HEK293 (cell line): ENCODE measurements at regions not wholly inside any gene's neighbourhood (a gene's known extent, or its start where the extent isn't known, plus 50 kb on each side); places are given as distances from the start of the nearest gene placed in this dataset.
"Not testable (repeated sequence)": the region's sequence is repeated elsewhere in the genome, so short reads cannot be mapped to it uniquely, and the experiment has no call there.

Experiments
- CTCF ChIA-PET: fragments of 350-600 bp; formaldehyde crosslinking; extraction: SDS; loops from one replicate; lab custom pipeline; 2021; ENCODE audit warnings: antibody characterized with exemption; lab: Yijun Ruan, JAX
- POLR2A ChIA-PET: fragments of 300-600 bp; formaldehyde crosslinking; extraction: SDS; loops from one replicate; lab custom pipeline; 2020; ENCODE audit warnings: antibody characterized with exemption, inconsistent platforms; lab: Yijun Ruan, JAX
- H3K27ac ChIP-seq: fragments of 200-500 bp; sonication (Bioruptor generic); 2 replicates; pipeline ENCODE4 v1.5.1; 2014; ENCODE audit warnings: low read depth, low read length, control low read depth, inconsistent platforms; ENCODE audit errors: extremely low read depth
- H3K36me3 ChIP-seq, 2 experiments: fragments of 200-500 bp in 1 of 2; sonication (Bioruptor generic) in 1 of 2; 1 replicate in 1 of 2; 2 replicates in 1 of 2; pipeline ENCODE4 v1.5.1; 2014 to 2017; ENCODE audit warnings: inconsistent platforms in 2 of 2, low read length in 2 of 2; ENCODE audit not compliant: control insufficient read depth in 2 of 2, insufficient read depth in 1 of 2
- H3K4me1 ChIP-seq: fragments of 200-500 bp; sonication (Bioruptor generic); 2 replicates; pipeline ENCODE4 v1.5.1; 2014; ENCODE audit warnings: mild to moderate bottlenecking, low read length, inconsistent platforms; ENCODE audit not compliant: control insufficient read depth, insufficient read depth
- H3K4me3 ChIP-seq: 2 replicates; pipeline ENCODE4 v1.5.1; 2011; ENCODE audit warnings: low read depth, mild to moderate bottlenecking, control low read depth, low read length, moderate library complexity
- H3K9me3 ChIP-seq: fragments of 200-500 bp; sonication (Bioruptor generic); 2 replicates; pipeline ENCODE4 v1.5.1; 2014; ENCODE audit warnings: low read depth, low read length, inconsistent platforms; ENCODE audit not compliant: control insufficient read depth, insufficient read depth
- KLF16 ChIP-seq: fragments of 450-650 bp; formaldehyde crosslinking; IDR thresholded peaks from 2 replicates; pipeline ENCODE4 v1.5.1; 2017; ENCODE audit warnings: missing biosample characterization, missing genetic modification characterization
- KLF7 ChIP-seq: fragments of 450-650 bp; formaldehyde crosslinking; IDR thresholded peaks from 2 replicates; pipeline ENCODE4 v1.5.1; 2016; ENCODE audit warnings: missing biosample characterization, missing genetic modification characterization, borderline replicate concordance
- PRDM2 ChIP-seq: fragments of 450-650 bp; formaldehyde crosslinking; IDR thresholded peaks from 2 replicates; pipeline ENCODE4 v1.5.1; 2016; ENCODE audit warnings: missing biosample characterization, missing genetic modification characterization, borderline replicate concordance
- ZNF16 ChIP-seq: fragments of 450-650 bp; formaldehyde crosslinking; IDR thresholded peaks from 2 replicates; pipeline ENCODE4 v1.5.1; 2016; ENCODE audit warnings: low read depth, missing biosample characterization, missing genetic modification characterization
- ZNF18 ChIP-seq: fragments of 450-650 bp; formaldehyde crosslinking; IDR thresholded peaks from 2 replicates; pipeline ENCODE4 v1.5.1; 2016; ENCODE audit warnings: missing biosample characterization, missing genetic modification characterization
- ZNF629 ChIP-seq: fragments of 450-650 bp; formaldehyde crosslinking; IDR thresholded peaks from 2 replicates; pipeline ENCODE4 v1.5.1; 2017; ENCODE audit warnings: missing biosample characterization, missing genetic modification characterization
- ZNF747 ChIP-seq: fragments of 450-650 bp; formaldehyde crosslinking; IDR thresholded peaks from 2 replicates; pipeline ENCODE4 v1.5.1; 2016; ENCODE audit warnings: missing biosample characterization, missing genetic modification characterization
- TF ChIP-seq, protein P1 (sequence below): fragments of 450-650 bp; formaldehyde crosslinking; conservative IDR thresholded peaks from 2 replicates; pipeline ENCODE4 v1.5.1; 2016; ENCODE audit warnings: low read depth, missing biosample characterization, missing genetic modification characterization

- TF ChIP-seq ZNF18 (tag by site-specific recombination) (no peak), KLF7 (tag by site-specific recombination) (no peak), PRDM2 (no peak), KLF16 (tag by site-specific recombination) (no peak), ZNF629 (tag by site-specific recombination) (no peak), ZNF16 (no peak)
- TF ChIP-seq, protein P1, sequence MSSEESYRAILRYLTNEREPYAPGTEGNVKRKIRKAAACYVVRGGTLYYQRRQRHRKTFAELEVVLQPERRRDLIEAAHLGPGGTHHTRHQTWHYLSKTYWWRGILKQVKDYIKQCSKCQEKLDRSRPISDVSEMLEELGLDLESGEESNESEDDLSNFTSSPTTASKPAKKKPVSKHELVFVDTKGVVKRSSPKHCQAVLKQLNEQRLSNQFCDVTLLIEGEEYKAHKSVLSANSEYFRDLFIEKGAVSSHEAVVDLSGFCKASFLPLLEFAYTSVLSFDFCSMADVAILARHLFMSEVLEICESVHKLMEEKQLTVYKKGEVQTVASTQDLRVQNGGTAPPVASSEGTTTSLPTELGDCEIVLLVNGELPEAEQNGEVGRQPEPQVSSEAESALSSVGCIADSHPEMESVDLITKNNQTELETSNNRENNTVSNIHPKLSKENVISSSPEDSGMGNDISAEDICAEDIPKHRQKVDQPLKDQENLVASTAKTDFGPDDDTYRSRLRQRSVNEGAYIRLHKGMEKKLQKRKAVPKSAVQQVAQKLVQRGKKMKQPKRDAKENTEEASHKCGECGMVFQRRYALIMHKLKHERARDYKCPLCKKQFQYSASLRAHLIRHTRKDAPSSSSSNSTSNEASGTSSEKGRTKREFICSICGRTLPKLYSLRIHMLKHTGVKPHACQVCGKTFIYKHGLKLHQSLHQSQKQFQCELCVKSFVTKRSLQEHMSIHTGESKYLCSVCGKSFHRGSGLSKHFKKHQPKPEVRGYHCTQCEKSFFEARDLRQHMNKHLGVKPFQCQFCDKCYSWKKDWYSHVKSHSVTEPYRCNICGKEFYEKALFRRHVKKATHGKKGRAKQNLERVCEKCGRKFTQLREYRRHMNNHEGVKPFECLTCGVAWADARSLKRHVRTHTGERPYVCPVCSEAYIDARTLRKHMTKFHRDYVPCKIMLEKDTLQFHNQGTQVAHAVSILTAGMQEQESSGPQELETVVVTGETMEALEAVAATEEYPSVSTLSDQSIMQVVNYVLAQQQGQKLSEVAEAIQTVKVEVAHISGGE = no peak
Observed at GRCh38 chr12:127133675-127134335, 1133.2 kb upstream of the TMEM132C start (continued).

DNA sequence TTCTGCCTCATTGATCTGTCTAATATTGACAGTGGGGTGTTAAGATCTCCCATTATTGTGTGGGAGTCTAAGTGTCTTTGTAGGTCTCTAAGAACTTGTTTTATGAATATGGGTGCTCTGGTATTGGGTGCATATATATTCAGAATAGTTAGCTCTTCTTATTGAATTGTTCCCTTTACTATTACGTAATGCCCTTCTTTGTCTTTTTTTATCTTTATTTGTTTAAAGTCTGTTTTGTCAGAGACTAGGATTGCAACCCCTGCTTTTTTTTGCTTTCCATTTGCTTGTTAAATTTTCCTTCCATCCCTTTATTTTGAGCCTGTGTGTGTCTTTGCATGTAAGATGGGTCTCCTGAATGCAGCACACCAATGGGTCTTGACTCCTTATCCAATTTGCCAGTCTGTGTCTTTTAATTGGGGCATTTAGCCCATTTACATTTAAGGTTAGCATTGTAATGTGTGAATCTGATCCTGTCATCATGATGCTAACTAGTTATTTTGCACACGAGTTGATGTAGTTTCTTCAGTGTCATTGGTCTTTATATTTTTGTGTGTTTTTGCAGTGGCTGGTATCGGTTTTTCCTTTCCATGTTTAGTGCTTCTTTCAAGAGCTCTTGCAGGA, 1126.0 kb upstream of the TMEM132C start:
- H3K36me3 ChIP-seq, H3K4me1 ChIP-seq, POLR2A ChIA-PET, H3K4me3 ChIP-seq, H3K27ac ChIP-seq, H3K9me3 ChIP-seq: not testable (repeated sequence)
- CTCF ChIA-PET = interaction anchor here (0.6 kb wide), 1 partner anchor 1651 kb away, joined by 3 read pairs; no protein-coding TSS in a partner anchor

DNA sequence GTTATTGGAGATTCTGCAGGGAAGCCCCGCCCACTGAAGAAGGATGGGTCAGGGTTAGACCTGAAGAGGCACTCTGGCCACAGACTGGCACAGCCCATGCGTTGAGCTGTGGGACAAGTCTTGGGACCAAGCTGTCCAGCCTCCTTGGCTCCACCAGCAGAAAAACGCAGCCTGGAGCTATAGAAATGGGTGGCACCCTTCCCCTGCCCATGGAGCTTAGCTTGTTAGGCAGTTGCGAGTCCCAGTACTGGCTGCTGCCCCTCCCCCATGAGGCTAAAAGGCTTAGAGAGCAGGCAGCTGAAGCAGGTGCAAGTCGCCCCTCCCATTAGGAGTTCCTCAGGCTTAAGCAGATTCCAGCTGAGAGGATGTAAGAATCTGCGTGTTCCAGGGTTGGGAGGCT, 1124.0 kb upstream of the TMEM132C start:
- H3K4me1 ChIP-seq = no peaks in the 10 kb centered on the region
- CTCF ChIA-PET = no interaction called here
- no peaks in the 10 kb centered on the region for H3K9me3 ChIP-seq
- no peak overlapping the region for H3K27ac ChIP-seq
- TF ChIP-seq ZNF747 (tag by site-specific recombination) = no peak
- TF ChIP-seq, all 188 proteins: peak for 0
- POLR2A ChIA-PET = no interaction called here
- H3K36me3 ChIP-seq = no peaks in the 10 kb centered on the region
- no peak overlapping the region for H3K4me3 ChIP-seq
